ENCODE measurements at regions not wholly inside any gene's neighbourhood (a gene's known extent, or its start where the extent isn't known, plus 50 kb on each side); places are given as distances from the start of the nearest gene placed in this dataset.

GRCh38 chr3:124455891-124456290, 274.4 kb upstream of the UMPS start:
- DNase-seq: no peak

GRCh38 chr3:124456506-124456905, 273.7 kb upstream of the UMPS start:
- no peak for DNase-seq

GRCh38 chr3:124459678-124460077, 270.6 kb upstream of the UMPS start:
- no peak for DNase-seq

- DNase-seq: no peak
Measured at GRCh38 chr3:124461126-124461525, 269.1 kb upstream of the UMPS start.

- DNase-seq: no peak
Measured at GRCh38 chr3:124461838-124462632, 268.2 kb upstream of the UMPS start.

GRCh38 chr3:124463234-124463633, 267.0 kb upstream of the UMPS start:
- DNase-seq: no peak

- DNase-seq: peak; percentile 51
Measured at GRCh38 chr3:124467980-124468902, 262.0 kb upstream of the UMPS start.

GRCh38 chr3:124469555-124469954, 260.7 kb upstream of the UMPS start:
- DNase-seq: no peak

- DNase-seq: no peak
Measured at GRCh38 chr3:124478830-124479229, 251.4 kb upstream of the UMPS start.

- no peak for DNase-seq
Measured at GRCh38 chr3:124483915-124484470, 246.3 kb upstream of the UMPS start.

- DNase-seq: no peak
Measured at GRCh38 chr3:124486324-124486723, 243.9 kb upstream of the UMPS start.

- DNase-seq: no peak
Measured at GRCh38 chr3:124489506-124489905, 240.7 kb upstream of the UMPS start.

GRCh38 chr3:124491098-124491497, 239.2 kb upstream of the UMPS start:
- DNase-seq: no peak

GRCh38 chr3:124491875-124492274, 238.4 kb upstream of the UMPS start:
- no peak for DNase-seq

GRCh38 chr3:124492824-124493223, 237.4 kb upstream of the UMPS start:
- DNase-seq: peak; percentile 8

GRCh38 chr3:124496061-124496460, 234.2 kb upstream of the UMPS start:
- no peak for DNase-seq

- no peak for DNase-seq
Measured at GRCh38 chr3:124497487-124497886, 232.8 kb upstream of the UMPS start.

GRCh38 chr3:124498891-124499290, 231.4 kb upstream of the UMPS start:
- no peak for DNase-seq

GRCh38 chr3:124504332-124505059, 225.8 kb upstream of the UMPS start:
- DNase-seq: no peak

- no peak for DNase-seq
Measured at GRCh38 chr3:124509884-124510283, 220.4 kb upstream of the UMPS start.

- DNase-seq: no peak
Measured at GRCh38 chr3:124510290-124510689, 220.0 kb upstream of the UMPS start.

GRCh38 chr3:124512881-124513609, 217.2 kb upstream of the UMPS start:
- DNase-seq: no peak

All from activated CD4-positive, alpha-beta T cell treated with anti-CD3 and anti-CD28 coated beads, Interleukin-2, amount 50 U/mL, for 16 hours (primary cell).